ENCODE measurements at regions not wholly inside any gene's neighbourhood (a gene's known extent, or its start where the extent isn't known, plus 50 kb on each side); places are given as distances from the start of the nearest gene placed in this dataset.

DNA sequence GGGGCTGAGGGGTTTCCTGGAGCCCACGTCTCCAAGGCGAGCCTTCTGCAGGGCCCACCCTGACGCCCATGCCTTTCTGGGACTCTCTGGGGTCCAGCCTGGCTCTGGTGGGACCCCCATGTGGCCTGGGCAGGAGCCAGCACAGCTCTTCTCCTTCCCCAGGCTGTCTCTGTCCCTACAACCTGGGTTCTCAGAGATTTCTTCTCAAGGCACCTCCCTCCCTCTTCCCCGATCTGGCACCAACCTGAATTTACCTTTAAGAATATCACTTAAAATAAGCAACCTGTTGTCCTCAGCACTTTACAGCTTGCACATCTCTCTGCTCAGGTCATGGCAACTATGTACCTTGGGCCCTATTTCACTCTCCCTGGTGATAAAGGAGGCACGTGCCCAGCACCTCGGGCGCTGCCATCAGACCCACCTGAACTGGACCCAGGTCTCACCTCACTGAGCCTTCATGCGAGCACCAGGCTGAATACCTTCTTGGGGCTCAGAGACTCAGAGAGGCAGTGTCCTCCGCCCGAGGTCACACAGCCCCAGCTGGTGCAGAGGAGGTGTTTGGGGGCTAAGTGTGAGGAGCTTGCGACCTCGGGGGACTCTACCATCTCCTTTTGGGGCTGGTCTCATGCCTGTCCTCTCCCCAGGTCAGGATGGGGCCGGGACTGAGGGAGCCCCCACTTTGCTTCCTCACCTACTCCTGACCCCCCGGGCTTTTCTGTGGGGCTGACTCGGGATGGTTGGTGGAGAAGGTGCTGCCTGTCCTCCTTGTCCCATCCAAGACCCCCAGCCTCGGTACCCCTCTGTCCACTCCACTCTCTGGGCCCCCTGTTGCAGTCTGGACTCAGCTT, 217.7 kb downstream of the C9orf50 start:
- H3K4me1 ChIP-seq (ENCODE audit: control insufficient read depth, insufficient read depth, low read length), result no peaks in the 10 kb centered on the region
- H3K27ac ChIP-seq (ENCODE audit: extremely low read depth, low read depth, low read length), result no peak overlapping the region
- POLR2A ChIA-PET, result no interaction called here
- no peaks in the 10 kb centered on the region for H3K9me3 ChIP-seq (ENCODE audit: control insufficient read depth, insufficient read depth, low read depth, low read length)
- TF ChIP-seq GLIS2 (tag by site-specific recombination; IDR thresholded peaks at IDR 0.05), result 0 out of 2 replicates have a peak, but pooled peaks have one; percentile 12
- no peak for TF ChIP-seq YY1 (tag by site-specific recombination; IDR thresholded peaks at IDR 0.05)
- no peak for TF ChIP-seq ZNF138 (tag by site-specific recombination; IDR thresholded peaks at IDR 0.05; ENCODE audit: borderline replicate concordance)
- TF ChIP-seq ZBTB7A (tag by site-specific recombination; IDR thresholded peaks at IDR 0.05; ENCODE audit: low read depth), result no peak
- no peak overlapping the region for H3K4me3 ChIP-seq (ENCODE audit: low read depth, low read length)
- CTCF ChIA-PET, result no interaction called here
- H3K36me3 ChIP-seq (ENCODE audit: control insufficient read depth in 2 of 2, insufficient read depth in 1 of 2, low read length in 2 of 2), result no peaks in the 10 kb centered on the region

DNA sequence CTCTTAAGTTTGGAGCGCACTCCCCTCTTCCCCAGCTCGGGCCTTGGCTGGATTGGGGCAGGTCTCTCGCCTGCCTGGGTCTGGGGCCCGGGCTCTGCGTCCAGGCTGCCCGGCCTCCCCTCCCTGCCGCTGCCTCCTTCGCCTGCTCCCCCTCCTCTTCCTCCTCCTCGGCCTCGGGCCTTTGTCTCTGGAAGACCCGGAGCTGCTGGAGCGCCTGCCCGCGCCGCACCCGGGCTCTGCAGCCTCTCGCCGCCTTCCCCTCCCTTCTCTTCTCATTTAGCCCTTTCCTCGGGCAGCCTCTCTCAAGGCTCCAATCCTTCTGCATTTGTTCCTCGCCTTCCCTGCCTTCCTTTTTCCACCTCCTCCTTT, 218.5 kb downstream of the C9orf50 start:
- Histone ChIP-seq H3K4me1 (ENCODE audit: control insufficient read depth, insufficient read depth, low read length) (no peaks in the 10 kb centered on the region), H3K27ac (ENCODE audit: extremely low read depth, low read depth, low read length) (no peak overlapping the region), H3K36me3 (ENCODE audit: control insufficient read depth in 2 of 2, insufficient read depth in 1 of 2, low read length in 2 of 2) (no peaks in the 10 kb centered on the region), H3K4me3 (ENCODE audit: low read depth, low read length) (no peak overlapping the region), H3K9me3 (ENCODE audit: control insufficient read depth, insufficient read depth, low read depth, low read length) (no peaks in the 10 kb centered on the region)
- POLR2A ChIA-PET, result no interaction called here
- TF ChIP-seq ZNF404 (tag by site-specific recombination; IDR thresholded peaks at IDR 0.05), result no peak
- no peak for TF ChIP-seq ZNF830 (tag by site-specific recombination; IDR thresholded peaks at IDR 0.05; ENCODE audit: low read depth)
- TF ChIP-seq ZNF701 (tag by site-specific recombination; IDR thresholded peaks at IDR 0.05), result no peak
- no peak for TF ChIP-seq ZNF426 (tag by site-specific recombination; IDR thresholded peaks at IDR 0.05)
- TF ChIP-seq ZNF19 (tag by site-specific recombination; IDR thresholded peaks at IDR 0.05; ENCODE audit: low read depth), result no peak
- no peak for TF ChIP-seq ZNF335 (tag by site-specific recombination; conservative IDR thresholded peaks at IDR 0.05)
- no peak for TF ChIP-seq ZNF792 (tag by site-specific recombination; IDR thresholded peaks at IDR 0.05)
- TF ChIP-seq ZNF266 (tag by site-specific recombination; IDR thresholded peaks at IDR 0.05; ENCODE audit: low read depth), result no peak
- TF ChIP-seq ZBTB8A (tag by site-specific recombination; IDR thresholded peaks at IDR 0.05), result no peak
- CTCF ChIA-PET, result no interaction called here

GRCh38 chr9:129401623-129402370, 219.1 kb downstream of the C9orf50 start:
- ChIA-PET POLR2A (no interaction called here), CTCF (no interaction called here)
- Histone ChIP-seq H3K27ac (ENCODE audit: extremely low read depth, low read depth, low read length) (no peak overlapping the region), H3K36me3 (ENCODE audit: control insufficient read depth in 2 of 2, insufficient read depth in 1 of 2, low read length in 2 of 2) (no peaks in the 10 kb centered on the region), H3K4me1 (ENCODE audit: control insufficient read depth, insufficient read depth, low read length) (no peaks in the 10 kb centered on the region), H3K4me3 (ENCODE audit: low read depth, low read length) (no peak overlapping the region), H3K9me3 (ENCODE audit: control insufficient read depth, insufficient read depth, low read depth, low read length) (no peaks in the 10 kb centered on the region)
- no peak for TF ChIP-seq ZNF558 (tag by site-specific recombination; IDR thresholded peaks at IDR 0.05)
- TF ChIP-seq ZNF311 (tag by site-specific recombination; IDR thresholded peaks at IDR 0.05; ENCODE audit: borderline replicate concordance), result no peak
- TF ChIP-seq ZBTB8A (tag by site-specific recombination; IDR thresholded peaks at IDR 0.05), result no peak
- TF ChIP-seq, protein P1, sequence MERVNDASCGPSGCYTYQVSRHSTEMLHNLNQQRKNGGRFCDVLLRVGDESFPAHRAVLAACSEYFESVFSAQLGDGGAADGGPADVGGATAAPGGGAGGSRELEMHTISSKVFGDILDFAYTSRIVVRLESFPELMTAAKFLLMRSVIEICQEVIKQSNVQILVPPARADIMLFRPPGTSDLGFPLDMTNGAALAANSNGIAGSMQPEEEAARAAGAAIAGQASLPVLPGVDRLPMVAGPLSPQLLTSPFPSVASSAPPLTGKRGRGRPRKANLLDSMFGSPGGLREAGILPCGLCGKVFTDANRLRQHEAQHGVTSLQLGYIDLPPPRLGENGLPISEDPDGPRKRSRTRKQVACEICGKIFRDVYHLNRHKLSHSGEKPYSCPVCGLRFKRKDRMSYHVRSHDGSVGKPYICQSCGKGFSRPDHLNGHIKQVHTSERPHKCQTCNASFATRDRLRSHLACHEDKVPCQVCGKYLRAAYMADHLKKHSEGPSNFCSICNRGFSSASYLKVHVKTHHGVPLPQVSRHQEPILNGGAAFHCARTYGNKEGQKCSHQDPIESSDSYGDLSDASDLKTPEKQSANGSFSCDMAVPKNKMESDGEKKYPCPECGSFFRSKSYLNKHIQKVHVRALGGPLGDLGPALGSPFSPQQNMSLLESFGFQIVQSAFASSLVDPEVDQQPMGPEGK (tag by site-specific recombination; IDR thresholded peaks at IDR 0.05), result no peak
- peak; percentile 96 for TF ChIP-seq WT1 (tag by site-specific recombination; IDR thresholded peaks at IDR 0.05)
- no peak for TF ChIP-seq ZNF707 (tag by site-specific recombination; IDR thresholded peaks at IDR 0.05)
- TF ChIP-seq ZNF398 (tag by site-specific recombination; IDR thresholded peaks at IDR 0.05), result peak; percentile 40; the same call in 1 of the 2 replicates
- TF ChIP-seq ZFHX2 (tag by site-specific recombination; conservative IDR thresholded peaks at IDR 0.05), result peak; percentile 53
- no peak for TF ChIP-seq HIC1 (tag by site-specific recombination; IDR thresholded peaks at IDR 0.05)
- peak; percentile 59 for TF ChIP-seq SP3 (tag by site-specific recombination; IDR thresholded peaks at IDR 0.05)
- no peak for TF ChIP-seq ZNF585B (tag by site-specific recombination; IDR thresholded peaks at IDR 0.05)
- TF ChIP-seq, protein P2, sequence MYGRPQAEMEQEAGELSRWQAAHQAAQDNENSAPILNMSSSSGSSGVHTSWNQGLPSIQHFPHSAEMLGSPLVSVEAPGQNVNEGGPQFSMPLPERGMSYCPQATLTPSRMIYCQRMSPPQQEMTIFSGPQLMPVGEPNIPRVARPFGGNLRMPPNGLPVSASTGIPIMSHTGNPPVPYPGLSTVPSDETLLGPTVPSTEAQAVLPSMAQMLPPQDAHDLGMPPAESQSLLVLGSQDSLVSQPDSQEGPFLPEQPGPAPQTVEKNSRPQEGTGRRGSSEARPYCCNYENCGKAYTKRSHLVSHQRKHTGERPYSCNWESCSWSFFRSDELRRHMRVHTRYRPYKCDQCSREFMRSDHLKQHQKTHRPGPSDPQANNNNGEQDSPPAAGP (tag by site-specific recombination; IDR thresholded peaks at IDR 0.05), result peak; percentile 80
